SU-DHL-6 (cell line): ENCODE measurements at regions not wholly inside any gene's neighbourhood (a gene's known extent, or its start where the extent isn't known, plus 50 kb on each side); places are given as distances from the start of the nearest gene placed in this dataset.

Experiments
- H2AFZ ChIP-seq: fragments of 200-600 bp; sonication (generic); 2 replicates; pipeline ENCODE4 v1.6.1; 2014; ENCODE audit warnings: low read depth, mild to moderate bottlenecking, moderate library complexity, mixed read lengths, antibody characterized with exemption, low read length; ENCODE audit not compliant: severe bottlenecking
- H3F3A ChIP-seq: fragments of 200-600 bp; shearing (Covaris generic); 2 replicates; pipeline ENCODE4 v1.6.0; 2016; ENCODE audit warnings: antibody characterized with exemption, mild to moderate bottlenecking; ENCODE audit not compliant: insufficient read depth
- H3K27ac ChIP-seq: fragments of 200-600 bp; sonication (generic); 2 replicates; pipeline ENCODE4 v1.5.1; 2016; ENCODE audit warnings: low read depth, mild to moderate bottlenecking, low read length, moderate library complexity, mixed read lengths
- H3K27me3 ChIP-seq: fragments of 200-600 bp; sonication (generic), shearing (Covaris generic); 2 replicates; pipeline ENCODE4 v1.6.0; 2014; ENCODE audit warnings: mild to moderate bottlenecking, low read length
- H3K36me3 ChIP-seq: fragments of 200-600 bp; sonication (generic); 2 replicates; pipeline ENCODE4 v1.6.1; 2014; ENCODE audit warnings: mild to moderate bottlenecking, low read length, mixed read lengths
- H3K4me2 ChIP-seq: fragments of 300-600, 200-600 bp; shearing (Covaris generic), sonication (generic); 2 replicates; pipeline ENCODE4 v1.6.0; 2014; ENCODE audit warnings: low read length, low read depth, mild to moderate bottlenecking; ENCODE audit not compliant: poor library complexity, severe bottlenecking
- H3K4me3 ChIP-seq: fragments of 200-600 bp; sonication (generic); 2 replicates; pipeline ENCODE4 v1.5.1; 2014; ENCODE audit warnings: antibody characterized with exemption, low read length, mild to moderate bottlenecking, mixed read lengths; ENCODE audit not compliant: insufficient read depth, poor library complexity, severe bottlenecking
- H3K79me2 ChIP-seq: fragments of 200-600 bp; sonication (generic); 2 replicates; pipeline ENCODE4 v1.6.1; 2014; ENCODE audit warnings: mild to moderate bottlenecking, low read length, moderate library complexity; ENCODE audit not compliant: insufficient read depth
- H3K9ac ChIP-seq: fragments of 200-600 bp; sonication (generic); 2 replicates; pipeline ENCODE4 v1.7.0; 2014; ENCODE audit warnings: mild to moderate bottlenecking, low read length
- H3K9me2 ChIP-seq: fragments of 200-600 bp; sonication (generic); replicated peaks from 2 replicates; pipeline ENCODE4 v1.6.1; 2014; ENCODE audit warnings: low read length; ENCODE audit not compliant: insufficient read depth
- H3K9me3 ChIP-seq: fragments of 200-600 bp; sonication (generic); 2 replicates; pipeline ENCODE4 v1.6.1; 2014; ENCODE audit warnings: low read length, mixed read lengths; ENCODE audit not compliant: insufficient read depth
- H4K20me1 ChIP-seq: fragments of 200-600 bp; sonication (generic); 2 replicates; pipeline ENCODE4 v1.6.1; 2014; ENCODE audit warnings: low read depth, mild to moderate bottlenecking, antibody characterized with exemption, low read length, moderate library complexity, mixed read lengths
- CTCF ChIP-seq: fragments of 200-600 bp; sonication (generic); IDR thresholded peaks from one replicate; pipeline ENCODE4 v1.5.1; 2017; ENCODE audit warnings: antibody characterized with exemption, mild to moderate bottlenecking, low read length, moderate library complexity; ENCODE audit not compliant: insufficient read depth, poor library complexity, severe bottlenecking
- EZH2phosphoT487 ChIP-seq: fragments of 200-600 bp; sonication (generic), shearing (Covaris generic); conservative IDR thresholded peaks from 2 replicates; pipeline ENCODE4 v1.6.1; 2018; ENCODE audit warnings: mild to moderate bottlenecking, antibody characterized with exemption, low read length, moderate library complexity, mixed read lengths

- Histone ChIP-seq H2AFZ (no peak overlapping the region), H3K4me2 (no peak overlapping the region), H3K4me3 (no peak overlapping the region), H3K27me3 (no peaks in the 10 kb centered on the region), H3K27ac (no peak overlapping the region), H3K79me2 (no peaks in the 10 kb centered on the region), H4K20me1 (no peaks in the 10 kb centered on the region), H3K9me3 (no peaks in the 10 kb centered on the region), H3F3A (no peaks in the 10 kb centered on the region), H3K36me3 (no peaks in the 10 kb centered on the region), H3K9ac (no peak overlapping the region), H3K9me2 (no peaks in the 10 kb centered on the region)
- no peak for TF ChIP-seq CTCF
- TF ChIP-seq EZH2phosphoT487: no peak
These were observed 132.3 kb downstream of the CSNK2A3 start for GRCh38 chr11:11220786-11221185.

- Histone ChIP-seq H3K4me3 (no peak overlapping the region), H3K9ac (no peak overlapping the region), H3K27ac (no peak overlapping the region), H3K4me2 (no peak overlapping the region), H4K20me1 (no peaks in the 10 kb centered on the region), H3K9me3 (no peaks in the 10 kb centered on the region), H3K9me2 (no peaks in the 10 kb centered on the region), H3K36me3 (no peaks in the 10 kb centered on the region), H3K27me3 (no peaks in the 10 kb centered on the region), H2AFZ (no peak overlapping the region), H3K79me2 (no peaks in the 10 kb centered on the region), H3F3A (no peaks in the 10 kb centered on the region)
- TF ChIP-seq EZH2phosphoT487: no peak
- TF ChIP-seq CTCF: no peak
These were observed 134.4 kb downstream of the CSNK2A3 start for GRCh38 chr11:11218629-11218986.

GRCh38 chr11:11217929-11218628 is 135.0 kb downstream of the CSNK2A3 start:
- TF ChIP-seq CTCF (no peak), EZH2phosphoT487 (no peak)
- H3F3A ChIP-seq: no peaks in the 10 kb centered on the region
- H3K36me3 ChIP-seq: no peaks in the 10 kb centered on the region
- H3K9ac ChIP-seq: no peak overlapping the region
- H3K27me3 ChIP-seq: no peaks in the 10 kb centered on the region
- no peak overlapping the region for H3K4me2 ChIP-seq
- no peak overlapping the region for H3K4me3 ChIP-seq
- H3K27ac ChIP-seq: no peak overlapping the region
- no peaks in the 10 kb centered on the region for H3K9me2 ChIP-seq
- H3K9me3 ChIP-seq: no peaks in the 10 kb centered on the region
- no peaks in the 10 kb centered on the region for H3K79me2 ChIP-seq
- H2AFZ ChIP-seq: no peak overlapping the region
- H4K20me1 ChIP-seq: no peaks in the 10 kb centered on the region
